WERI-Rb-1 (cell line): ENCODE measurements at regions not wholly inside any gene's neighbourhood (a gene's known extent, or its start where the extent isn't known, plus 50 kb on each side); places are given as distances from the start of the nearest gene placed in this dataset.

ENCODE experiments used
- DNase-seq: peaks from one replicate; pipeline ENCODE4 v3.0.0-alpha.2; 2020
- H3K27ac ChIP-seq: fragments of 250-450 bp; sonication (Bioruptor Pico); 2 replicates; pipeline ENCODE4 v1.5.1; 2020; ENCODE audit warnings: mild to moderate bottlenecking, moderate library complexity
- H3K27me3 ChIP-seq: fragments of 250-450 bp; sonication (Bioruptor Pico); 2 replicates; pipeline ENCODE4 v1.5.1; 2021; ENCODE audit warnings: mild to moderate bottlenecking, low read depth, moderate library complexity; ENCODE audit not compliant: insufficient read depth, severe bottlenecking
- H3K36me3 ChIP-seq: fragments of 250-450 bp; sonication (Bioruptor Pico); 2 replicates; pipeline ENCODE4 v1.5.1; 2020; ENCODE audit warnings: mild to moderate bottlenecking, moderate library complexity
- H3K4me3 ChIP-seq: 2 replicates; pipeline ENCODE4 v1.5.1; 2011; ENCODE audit warnings: low read depth, mild to moderate bottlenecking, control low read depth, low read length
- H3K9me3 ChIP-seq: fragments of 250-450 bp; sonication (Bioruptor Pico); 2 replicates; pipeline ENCODE4 v1.5.1; 2021; ENCODE audit warnings: mild to moderate bottlenecking, moderate library complexity; ENCODE audit not compliant: severe bottlenecking
- CTCF ChIP-seq: IDR thresholded peaks from 2 replicates; pipeline ENCODE4 v1.5.1; 2011; ENCODE audit warnings: low read depth, mild to moderate bottlenecking, control low read depth, inconsistent platforms, low read length

GRCh38 chr9:90023861-90024260 lies 419.0 kb downstream of the GADD45G start:
- H3K27ac ChIP-seq = no peak overlapping the region
- H3K36me3 ChIP-seq = no peaks in the 10 kb centered on the region
- peaks cover 12% of the 10 kb centered on the region for H3K9me3 ChIP-seq
- H3K4me3 ChIP-seq = no peak overlapping the region
- TF ChIP-seq CTCF = no peak
- H3K27me3 ChIP-seq = no peaks in the 10 kb centered on the region
- no peak for DNase-seq

GRCh38 chr9:90024409-90024808 lies 419.6 kb downstream of the GADD45G start:
- Histone ChIP-seq H3K9me3 (peaks cover 12% of the 10 kb centered on the region), H3K27me3 (no peaks in the 10 kb centered on the region), H3K36me3 (no peaks in the 10 kb centered on the region), H3K4me3 (no peak overlapping the region), H3K27ac (no peak overlapping the region)
- no peak for DNase-seq
- TF ChIP-seq CTCF = no peak

GRCh38 chr9:90024823-90025222 lies 420.0 kb downstream of the GADD45G start:
- Histone ChIP-seq H3K27me3 (no peaks in the 10 kb centered on the region), H3K36me3 (no peaks in the 10 kb centered on the region), H3K4me3 (no peak overlapping the region), H3K9me3 (peaks cover 12% of the 10 kb centered on the region), H3K27ac (no peak overlapping the region)
- TF ChIP-seq CTCF = no peak
- DNase-seq = no peak

GRCh38 chr9:90025816-90026215 lies 421.0 kb downstream of the GADD45G start:
- Histone ChIP-seq H3K9me3 (peaks cover 12% of the 10 kb centered on the region), H3K27ac (no peak overlapping the region), H3K27me3 (no peaks in the 10 kb centered on the region), H3K4me3 (no peak overlapping the region), H3K36me3 (no peaks in the 10 kb centered on the region)
- no peak for DNase-seq
- no peak for TF ChIP-seq CTCF

- Histone ChIP-seq H3K27ac (no peak overlapping the region), H3K27me3 (no peaks in the 10 kb centered on the region), H3K36me3 (no peaks in the 10 kb centered on the region), H3K4me3 (no peak overlapping the region), H3K9me3 (peaks cover 9% of the 10 kb centered on the region)
- no peak for TF ChIP-seq CTCF
- DNase-seq = no peak
Measured at GRCh38 chr9:90027296-90027790, 422.5 kb downstream of the GADD45G start.

- Histone ChIP-seq H3K4me3 (no peak overlapping the region), H3K36me3 (no peaks in the 10 kb centered on the region)
Measured at GRCh38 chr9:90029386-90029785, 424.6 kb downstream of the GADD45G start.

More at GRCh38 chr9:90029386-90029785, 424.6 kb downstream of the GADD45G start:
- no peaks in the 10 kb centered on the region for H3K27me3 ChIP-seq
- H3K9me3 ChIP-seq = no peaks in the 10 kb centered on the region
- no peak overlapping the region for H3K27ac ChIP-seq
- no peak for DNase-seq
- TF ChIP-seq CTCF = no peak
